Glutamatergic neuron (in vitro differentiated cells): ENCODE measurements at regions not wholly inside any gene's neighbourhood (a gene's known extent, or its start where the extent isn't known, plus 50 kb on each side); places are given as distances from the start of the nearest gene placed in this dataset.

ENCODE experiments used
- DNase-seq: peaks from one replicate; pipeline ENCODE4 v3.0.0; 2022
- H3K27ac Mint-ChIP-seq: one replicate; pipeline ENCODE4 v1.8.0; 2020; ENCODE audit warnings: mild to moderate bottlenecking, mixed read lengths, inconsistent platforms; ENCODE audit not compliant: unreplicated experiment
- H3K27me3 Mint-ChIP-seq: one replicate; pipeline ENCODE4 v1.8.0; 2020; ENCODE audit warnings: mild to moderate bottlenecking, moderate library complexity, mixed read lengths, inconsistent platforms; ENCODE audit not compliant: unreplicated experiment
- H3K36me3 Mint-ChIP-seq: one replicate; pipeline ENCODE4 v1.8.0; 2020; ENCODE audit warnings: mild to moderate bottlenecking, mixed read lengths, inconsistent platforms; ENCODE audit not compliant: unreplicated experiment
- H3K4me1 Mint-ChIP-seq: one replicate; pipeline ENCODE4 v1.8.0; 2020; ENCODE audit warnings: mild to moderate bottlenecking, low read depth, mixed read lengths, inconsistent platforms; ENCODE audit not compliant: unreplicated experiment
- H3K4me3 Mint-ChIP-seq: one replicate; pipeline ENCODE4 v1.8.0; 2020; ENCODE audit warnings: mild to moderate bottlenecking, mixed read lengths, inconsistent platforms; ENCODE audit not compliant: unreplicated experiment
- H3K9me3 Mint-ChIP-seq: one replicate; pipeline ENCODE4 v1.8.0; 2020; ENCODE audit warnings: mild to moderate bottlenecking, moderate library complexity, mixed read lengths, inconsistent platforms; ENCODE audit not compliant: unreplicated experiment
- TF ChIP-seq, protein P1 (sequence below): fragments of 200-600 bp; sonication (generic); IDR thresholded peaks from one replicate; pipeline ENCODE4 v1.5.0; 2021; ENCODE audit not compliant: partially characterized antibody, unreplicated experiment

- H3K27me3 Mint-ChIP-seq, result no peaks in the 10 kb centered on the region
- peaks cover 1% of the 10 kb centered on the region for H3K9me3 Mint-ChIP-seq
- H3K4me3 Mint-ChIP-seq, result no peak overlapping the region
- no peak for DNase-seq
- TF ChIP-seq, protein P1, sequence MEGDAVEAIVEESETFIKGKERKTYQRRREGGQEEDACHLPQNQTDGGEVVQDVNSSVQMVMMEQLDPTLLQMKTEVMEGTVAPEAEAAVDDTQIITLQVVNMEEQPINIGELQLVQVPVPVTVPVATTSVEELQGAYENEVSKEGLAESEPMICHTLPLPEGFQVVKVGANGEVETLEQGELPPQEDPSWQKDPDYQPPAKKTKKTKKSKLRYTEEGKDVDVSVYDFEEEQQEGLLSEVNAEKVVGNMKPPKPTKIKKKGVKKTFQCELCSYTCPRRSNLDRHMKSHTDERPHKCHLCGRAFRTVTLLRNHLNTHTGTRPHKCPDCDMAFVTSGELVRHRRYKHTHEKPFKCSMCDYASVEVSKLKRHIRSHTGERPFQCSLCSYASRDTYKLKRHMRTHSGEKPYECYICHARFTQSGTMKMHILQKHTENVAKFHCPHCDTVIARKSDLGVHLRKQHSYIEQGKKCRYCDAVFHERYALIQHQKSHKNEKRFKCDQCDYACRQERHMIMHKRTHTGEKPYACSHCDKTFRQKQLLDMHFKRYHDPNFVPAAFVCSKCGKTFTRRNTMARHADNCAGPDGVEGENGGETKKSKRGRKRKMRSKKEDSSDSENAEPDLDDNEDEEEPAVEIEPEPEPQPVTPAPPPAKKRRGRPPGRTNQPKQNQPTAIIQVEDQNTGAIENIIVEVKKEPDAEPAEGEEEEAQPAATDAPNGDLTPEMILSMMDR, result no peak
- no peaks in the 10 kb centered on the region for H3K4me1 Mint-ChIP-seq
- no peaks in the 10 kb centered on the region for H3K36me3 Mint-ChIP-seq
- H3K27ac Mint-ChIP-seq, result no peak overlapping the region
These were observed 56.0 kb upstream of the FAM174A start for GRCh38 chr5:100479079-100479688.

DNA sequence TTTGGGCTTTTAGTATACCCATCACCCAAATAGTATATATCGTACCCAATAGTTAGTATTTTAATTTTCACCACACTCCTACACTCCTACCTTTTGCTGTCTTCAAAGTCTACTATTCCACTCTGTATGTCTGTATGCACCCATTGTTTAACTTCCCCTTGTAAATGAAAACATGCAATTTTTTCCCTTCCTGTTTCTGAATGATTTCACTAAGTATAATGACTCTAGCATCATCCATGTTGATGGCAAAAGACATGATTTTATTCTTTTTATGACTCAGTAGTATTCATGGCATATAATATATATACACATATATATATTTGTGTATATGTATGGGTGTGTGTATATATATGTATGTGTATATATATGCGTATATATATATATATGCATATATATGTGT, 63.1 kb upstream of the FAM174A start:
- no peaks in the 10 kb centered on the region for H3K27me3 Mint-ChIP-seq
- H3K4me1 Mint-ChIP-seq, result no peaks in the 10 kb centered on the region
- no peaks in the 10 kb centered on the region for H3K36me3 Mint-ChIP-seq
- no peak overlapping the region for H3K4me3 Mint-ChIP-seq
- no peaks in the 10 kb centered on the region for H3K9me3 Mint-ChIP-seq
- TF ChIP-seq, protein P1, result no peak
- DNase-seq, result no peak
- H3K27ac Mint-ChIP-seq, result no peak overlapping the region

DNA sequence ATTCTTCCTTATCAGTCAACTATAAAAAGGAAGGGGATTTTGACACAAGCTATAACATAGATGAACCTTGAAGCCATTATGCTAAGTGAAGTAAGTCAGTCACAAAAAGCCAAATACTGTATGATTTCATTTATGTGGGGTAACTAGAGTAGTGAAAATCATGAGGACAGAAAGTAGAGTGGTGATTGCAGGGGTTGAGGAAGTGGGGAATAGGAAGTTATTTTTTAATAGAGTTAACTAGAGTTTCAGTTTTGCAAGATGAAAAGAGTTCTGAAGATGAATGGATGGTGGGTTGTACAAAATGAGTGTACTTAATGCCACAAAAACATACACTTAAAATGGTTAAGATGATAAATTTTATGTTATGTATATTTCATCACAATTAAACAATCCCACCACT, 65.4 kb upstream of the FAM174A start:
- DNase-seq, result no peak
- H3K4me3 Mint-ChIP-seq, result no peak overlapping the region
- no peaks in the 10 kb centered on the region for H3K36me3 Mint-ChIP-seq
- TF ChIP-seq, protein P1, result no peak
- no peaks in the 10 kb centered on the region for H3K4me1 Mint-ChIP-seq
- no peaks in the 10 kb centered on the region for H3K9me3 Mint-ChIP-seq
- no peak overlapping the region for H3K27ac Mint-ChIP-seq
- no peaks in the 10 kb centered on the region for H3K27me3 Mint-ChIP-seq

DNA sequence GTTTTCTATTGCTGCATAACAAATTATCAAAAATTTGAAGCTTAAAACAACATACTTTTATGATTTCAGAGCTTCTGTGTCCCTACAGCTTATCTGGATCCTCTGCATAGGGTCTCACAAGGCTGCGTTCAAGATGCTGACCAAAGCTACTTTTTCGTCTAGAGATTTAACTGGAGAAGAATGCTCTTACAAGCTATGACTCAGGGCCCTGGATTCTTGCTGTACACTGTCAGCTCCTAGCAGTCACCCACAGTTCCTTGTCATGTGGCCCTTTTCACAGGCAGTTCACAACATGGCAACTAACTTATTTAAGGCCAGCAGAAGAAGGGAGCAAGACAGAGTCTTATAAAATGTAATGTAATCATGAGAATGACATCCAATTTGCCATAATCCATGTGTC, 70.8 kb upstream of the FAM174A start:
- DNase-seq, result no peak
- H3K36me3 Mint-ChIP-seq, result no peaks in the 10 kb centered on the region
- peaks cover 2% of the 10 kb centered on the region for H3K9me3 Mint-ChIP-seq
- H3K4me1 Mint-ChIP-seq, result no peaks in the 10 kb centered on the region
- no peak overlapping the region for H3K27ac Mint-ChIP-seq
- H3K4me3 Mint-ChIP-seq, result no peak overlapping the region
- no peaks in the 10 kb centered on the region for H3K27me3 Mint-ChIP-seq
- TF ChIP-seq, protein P1, result no peak

- Mint-ChIP-seq H3K27ac (no peak overlapping the region), H3K27me3 (no peaks in the 10 kb centered on the region), H3K4me1 (no peaks in the 10 kb centered on the region), H3K4me3 (no peak overlapping the region), H3K9me3 (peaks cover 2% of the 10 kb centered on the region), H3K36me3 (no peaks in the 10 kb centered on the region)
- TF ChIP-seq, protein P1, result no peak
- DNase-seq, result no peak
These were observed 78.6 kb upstream of the FAM174A start for GRCh38 chr5:100456615-100457014.
